GM13977 (cell line): ENCODE measurements at regions not wholly inside any gene's neighbourhood (a gene's known extent, or its start where the extent isn't known, plus 50 kb on each side); places are given as distances from the start of the nearest gene placed in this dataset.

ENCODE experiments used
- DNase-seq: peaks from one replicate; pipeline ENCODE4 v3.0.0; 2012; ENCODE audit warnings: low spot score
- CTCF ChIP-seq: IDR thresholded peaks from 2 replicates; pipeline ENCODE4 v1.5.1; 2012; ENCODE audit warnings: mild to moderate bottlenecking, control low read depth; ENCODE audit not compliant: insufficient read depth; ENCODE audit errors: extremely low read depth, missing control alignments
- in situ Hi-C: fragments of 300-500 bp; cut with MboI; formaldehyde crosslinking; loops from one replicate; pipeline ENCODE4 v1.12.0; 2022; ENCODE audit warnings: low sequenced_read_pairs, low pct_unique_long_range_greater_than_20kb, mixed read lengths, inconsistent platforms; ENCODE audit not compliant: unreplicated experiment

GRCh38 chr1:34602907-34603306 lies 151.9 kb upstream of the GJB5 start:
- no peak for TF ChIP-seq CTCF
- in situ Hi-C loops: no loop called here

GRCh38 chr1:34603594-34603993 lies 151.3 kb upstream of the GJB5 start:
- in situ Hi-C loops: no loop called here
- no peak for DNase-seq
- TF ChIP-seq CTCF: no peak

More at GRCh38 chr1:34602907-34603306, 151.9 kb upstream of the GJB5 start:
- no peak for DNase-seq

GRCh38 chr1:34606504-34606903 lies 148.3 kb upstream of the GJB5 start:
- in situ Hi-C loops: no loop called here
- no peak for TF ChIP-seq CTCF
- no peak for DNase-seq

- no peak for TF ChIP-seq CTCF
- in situ Hi-C loops: no loop called here
- DNase-seq: no peak
Measured at GRCh38 chr1:34610063-34610462, 144.8 kb upstream of the GJB5 start.

GRCh38 chr1:34611571-34611970 lies 143.3 kb upstream of the GJB5 start:
- in situ Hi-C loops: no loop called here
- TF ChIP-seq CTCF: no peak
- no peak for DNase-seq

GRCh38 chr1:34612091-34612827 lies 142.6 kb upstream of the GJB5 start:
- in situ Hi-C loops: no loop called here
- no peak for TF ChIP-seq CTCF
- DNase-seq: no peak
